SK-N-MC (cell line): ENCODE measurements at regions not wholly inside any gene's neighbourhood (a gene's known extent, or its start where the extent isn't known, plus 50 kb on each side); places are given as distances from the start of the nearest gene placed in this dataset.

Experiments
- EZH2 ChIP-seq: fragments of 200-600 bp; sonication (generic); IDR thresholded peaks from one replicate; pipeline ENCODE4 v1.6.1; 2017; ENCODE audit warnings: antibody characterized with exemption
- POLR2AphosphoS5 ChIP-seq: IDR thresholded peaks from 2 replicates; pipeline ENCODE4 v1.6.1; 2012; ENCODE audit warnings: mild to moderate bottlenecking, low read depth, low read length, borderline replicate concordance

DNA sequence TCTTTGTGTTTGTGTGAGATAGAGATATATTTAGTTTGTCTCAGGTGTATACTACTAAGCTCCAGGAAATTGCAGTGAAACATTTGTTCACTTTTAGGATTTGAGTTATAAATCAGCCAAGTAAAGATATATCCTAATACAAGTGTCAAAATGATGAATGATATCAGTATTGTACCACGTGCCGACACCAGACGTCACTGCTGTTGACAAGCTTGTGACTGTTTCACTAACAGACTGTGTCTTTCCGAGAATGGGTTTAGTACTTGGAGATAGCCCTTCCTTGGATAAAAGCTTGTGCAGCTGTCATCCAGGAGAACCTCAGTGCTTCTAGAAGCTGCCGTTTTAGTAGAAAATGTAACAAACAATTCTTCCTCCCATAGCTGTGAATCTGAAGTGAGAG is 343.3 kb downstream of the FBXO8 start:
- TF ChIP-seq POLR2AphosphoS5, result no peak
- no peak for TF ChIP-seq EZH2
